Gastrocnemius medialis (tissue), 4 donors: ENCODE measurements at regions not wholly inside any gene's neighbourhood (a gene's known extent, or its start where the extent isn't known, plus 50 kb on each side); places are given as distances from the start of the nearest gene placed in this dataset.
"Not testable (repeated sequence)": the region's sequence is repeated elsewhere in the genome, so short reads cannot be mapped to it uniquely, and the experiment has no call there.

Experiments
- POLR2A ChIP-seq, 2 donors: fragments of 450-650 bp; IDR thresholded peaks; one replicate each; pipeline ENCODE4 v1.6.1; 2017; ENCODE audit warnings: antibody characterized with exemption in 2 of 2, mild to moderate bottlenecking in 2 of 2, moderate library complexity in 2 of 2
- TF ChIP-seq, protein P1 (sequence below), 5 experiments: fragments of 450-650 bp in 3 of 5; fragments of 200-600 bp in 2 of 5; sonication (generic) in 2 of 5; IDR thresholded peaks in 4 of 5; conservative IDR thresholded peaks in 1 of 5; 1 replicate in 4 of 5; 2 replicates in 1 of 5; pipeline ENCODE4 v1.5.1; 2016 to 2019; ENCODE audit warnings: antibody characterized with exemption in 5 of 5, mild to moderate bottlenecking in 3 of 5, moderate library complexity in 3 of 5

DNA sequence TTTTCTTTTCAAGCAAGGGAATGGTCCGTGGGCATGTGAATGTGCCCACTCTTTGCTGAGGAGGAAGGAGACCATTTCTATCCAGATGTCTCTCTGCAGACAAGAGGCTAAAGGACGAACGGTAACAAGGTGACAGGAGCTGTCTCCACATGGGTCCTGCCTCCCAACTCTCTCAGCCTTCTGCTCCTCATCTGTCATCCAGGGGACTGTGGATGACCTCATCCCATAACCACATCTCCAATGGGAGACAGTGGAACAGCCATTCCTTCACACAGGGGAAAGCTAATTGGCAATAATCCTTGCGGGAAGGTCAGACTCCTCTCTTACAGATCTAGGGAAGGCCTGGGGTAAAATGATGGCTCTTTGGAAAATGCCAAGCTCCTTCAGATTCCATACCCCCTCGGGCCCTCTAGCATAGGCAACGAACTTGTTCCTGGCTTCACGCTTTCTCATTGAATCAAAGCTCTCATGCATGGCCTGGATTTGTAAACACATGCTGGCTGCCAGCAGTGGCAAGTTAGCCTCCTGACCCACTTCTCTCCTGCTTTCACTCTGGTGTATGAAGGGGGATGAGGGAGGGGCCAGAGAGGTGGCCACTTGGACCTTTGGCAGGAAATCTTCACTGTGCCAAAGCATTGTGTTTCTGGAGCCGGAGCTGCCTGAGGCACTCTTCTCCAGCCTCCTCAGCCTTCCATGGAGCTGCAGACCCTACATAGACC lies 65.8 kb upstream of the IKBKE start:
- TF ChIP-seq, protein P1, sequence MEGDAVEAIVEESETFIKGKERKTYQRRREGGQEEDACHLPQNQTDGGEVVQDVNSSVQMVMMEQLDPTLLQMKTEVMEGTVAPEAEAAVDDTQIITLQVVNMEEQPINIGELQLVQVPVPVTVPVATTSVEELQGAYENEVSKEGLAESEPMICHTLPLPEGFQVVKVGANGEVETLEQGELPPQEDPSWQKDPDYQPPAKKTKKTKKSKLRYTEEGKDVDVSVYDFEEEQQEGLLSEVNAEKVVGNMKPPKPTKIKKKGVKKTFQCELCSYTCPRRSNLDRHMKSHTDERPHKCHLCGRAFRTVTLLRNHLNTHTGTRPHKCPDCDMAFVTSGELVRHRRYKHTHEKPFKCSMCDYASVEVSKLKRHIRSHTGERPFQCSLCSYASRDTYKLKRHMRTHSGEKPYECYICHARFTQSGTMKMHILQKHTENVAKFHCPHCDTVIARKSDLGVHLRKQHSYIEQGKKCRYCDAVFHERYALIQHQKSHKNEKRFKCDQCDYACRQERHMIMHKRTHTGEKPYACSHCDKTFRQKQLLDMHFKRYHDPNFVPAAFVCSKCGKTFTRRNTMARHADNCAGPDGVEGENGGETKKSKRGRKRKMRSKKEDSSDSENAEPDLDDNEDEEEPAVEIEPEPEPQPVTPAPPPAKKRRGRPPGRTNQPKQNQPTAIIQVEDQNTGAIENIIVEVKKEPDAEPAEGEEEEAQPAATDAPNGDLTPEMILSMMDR (IDR thresholded peaks at IDR 0.05 in 4 of 5, conservative IDR thresholded peaks at IDR 0.05 in 1 of 5): not testable (repeated sequence)
- TF ChIP-seq POLR2A (IDR thresholded peaks at IDR 0.05): not testable (repeated sequence)
